Gastroesophageal sphincter (tissue), 4 donors: ENCODE measurements at regions not wholly inside any gene's neighbourhood (a gene's known extent, or its start where the extent isn't known, plus 50 kb on each side); places are given as distances from the start of the nearest gene placed in this dataset.

Source experiments
- ATAC-seq: fragments of 150-250 bp; one replicate; pipeline ENCODE4 v1.9.1; 2016; ENCODE audit warnings: mild to moderate bottlenecking, moderate library complexity
- H3K27ac ChIP-seq, 4 donors: fragments of 200-600 bp; sonication (generic) in 3 of 4; 1 replicate in 3 of 4; 2 replicates in 1 of 4; pipeline ENCODE4 v1.5.1; 2016 to 2019
- H3K27me3 ChIP-seq: fragments of 200-600 bp; sonication (generic); one replicate; pipeline ENCODE4 v1.5.1; 2019
- H3K36me3 ChIP-seq, 2 donors: fragments of 200-600 bp; sonication (generic); one replicate each; pipeline ENCODE4 v1.5.1; 2019; ENCODE audit warnings: control low read depth in 1 of 2
- H3K4me1 ChIP-seq, 3 donors: fragments of 200-600 bp; sonication (generic); 1 replicate in 2 of 3; 2 replicates in 1 of 3; pipeline ENCODE4 v1.5.1; 2016 to 2019; ENCODE audit warnings: control low read depth in 2 of 3
- H3K4me3 ChIP-seq, 2 donors: fragments of 200-600 bp; sonication (generic); one replicate each; pipeline ENCODE4 v1.5.1; 2019; ENCODE audit warnings: mild to moderate bottlenecking in 1 of 2, moderate library complexity in 1 of 2
- H3K9me3 ChIP-seq, 3 donors: fragments of 200-600 bp; sonication (generic); one replicate each; pipeline ENCODE4 v1.5.1; 2017 to 2019; ENCODE audit warnings: control low read depth in 2 of 3
- EP300 ChIP-seq: sonication (generic); formaldehyde crosslinking; IDR thresholded peaks from one replicate; pipeline ENCODE4 v1.6.1; 2017; ENCODE audit warnings: antibody characterized with exemption, mild to moderate bottlenecking
- POLR2A ChIP-seq, 2 donors: fragments of 450-650 bp; IDR thresholded peaks; one replicate each; pipeline ENCODE4 v1.6.1; 2017; ENCODE audit warnings: antibody characterized with exemption in 2 of 2, mild to moderate bottlenecking in 2 of 2, moderate library complexity in 1 of 2
- POLR2AphosphoS5 ChIP-seq: sonication (generic); formaldehyde crosslinking; IDR thresholded peaks from one replicate; pipeline ENCODE4 v1.6.1; 2017; ENCODE audit warnings: antibody characterized with exemption
- WGBS, 2 donors: methylation state at CpG; one replicate each; pipeline ENCODE4 v1.1.5; 2018; ENCODE audit warnings: low coverage in 1 of 2; 5-methylcytosine and 5-hydroxymethylcytosine counted together
- TF ChIP-seq, protein P1 (sequence below), 4 experiments: fragments of 200-600 bp in 2 of 4; fragments of 450-650 bp in 2 of 4; sonication (generic) in 1 of 4; IDR thresholded peaks; one replicate each; pipeline ENCODE4 v1.5.1; 2017 to 2019; ENCODE audit warnings: antibody characterized with exemption in 4 of 4, mild to moderate bottlenecking in 2 of 4, moderate library complexity in 2 of 4

DNA sequence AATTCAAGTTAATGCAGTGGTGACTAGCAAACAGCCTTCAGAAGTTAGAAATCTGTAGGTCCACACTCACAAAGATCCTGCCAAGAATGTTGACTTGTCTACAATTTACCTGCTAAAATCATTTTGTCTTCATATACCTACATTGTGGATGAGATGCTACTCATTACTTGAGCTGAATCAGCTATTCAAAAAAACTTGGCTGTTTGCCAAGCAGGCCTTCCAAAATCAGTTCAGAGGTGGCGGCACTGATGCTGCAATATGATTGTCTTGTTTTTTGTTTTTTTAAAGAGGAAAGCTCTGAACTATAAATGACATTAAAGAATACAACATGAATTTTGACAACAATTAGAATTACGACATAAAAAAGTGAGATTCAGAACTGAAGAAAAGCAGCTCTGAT, 354.7 kb upstream of the KHDRBS2 start:
- 73 to 76% methylated on average over 2 of the region's 2 CpGs for WGBS, 2 donors
- Histone ChIP-seq H3K36me3 (no peaks in the 10 kb centered on the region), H3K4me3 (no peak overlapping the region)

DNA sequence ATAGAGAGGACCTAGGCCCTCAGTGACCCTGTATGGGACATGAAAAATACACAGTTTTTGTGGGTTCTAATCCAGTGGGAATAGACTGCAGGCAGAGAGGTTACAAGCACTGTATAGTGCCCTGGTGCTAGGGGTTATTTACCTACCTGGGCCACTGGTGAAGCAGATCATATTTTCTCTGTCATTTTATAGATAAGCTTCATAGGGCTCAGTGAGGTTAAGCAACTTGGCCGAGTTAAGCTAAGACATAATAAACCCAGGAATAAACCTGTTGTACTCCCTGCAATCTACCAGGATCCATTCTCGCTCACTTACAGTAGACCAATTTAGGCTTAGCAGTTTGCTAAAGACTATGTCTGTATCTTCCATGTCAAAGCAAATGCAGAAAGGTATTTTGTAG, 340.6 kb upstream of the KHDRBS2 start:
- H3K9me3 ChIP-seq: no peaks in the 10 kb centered on the region
- ATAC-seq: no peak
- no peaks in the 10 kb centered on the region for H3K27me3 ChIP-seq
- no peaks in the 10 kb centered on the region for H3K4me1 ChIP-seq
- no peak overlapping the region for H3K4me3 ChIP-seq
- TF ChIP-seq POLR2A (IDR thresholded peaks at IDR 0.05) (no peak), EP300 (no peak), POLR2AphosphoS5 (no peak)
- TF ChIP-seq, protein P1, sequence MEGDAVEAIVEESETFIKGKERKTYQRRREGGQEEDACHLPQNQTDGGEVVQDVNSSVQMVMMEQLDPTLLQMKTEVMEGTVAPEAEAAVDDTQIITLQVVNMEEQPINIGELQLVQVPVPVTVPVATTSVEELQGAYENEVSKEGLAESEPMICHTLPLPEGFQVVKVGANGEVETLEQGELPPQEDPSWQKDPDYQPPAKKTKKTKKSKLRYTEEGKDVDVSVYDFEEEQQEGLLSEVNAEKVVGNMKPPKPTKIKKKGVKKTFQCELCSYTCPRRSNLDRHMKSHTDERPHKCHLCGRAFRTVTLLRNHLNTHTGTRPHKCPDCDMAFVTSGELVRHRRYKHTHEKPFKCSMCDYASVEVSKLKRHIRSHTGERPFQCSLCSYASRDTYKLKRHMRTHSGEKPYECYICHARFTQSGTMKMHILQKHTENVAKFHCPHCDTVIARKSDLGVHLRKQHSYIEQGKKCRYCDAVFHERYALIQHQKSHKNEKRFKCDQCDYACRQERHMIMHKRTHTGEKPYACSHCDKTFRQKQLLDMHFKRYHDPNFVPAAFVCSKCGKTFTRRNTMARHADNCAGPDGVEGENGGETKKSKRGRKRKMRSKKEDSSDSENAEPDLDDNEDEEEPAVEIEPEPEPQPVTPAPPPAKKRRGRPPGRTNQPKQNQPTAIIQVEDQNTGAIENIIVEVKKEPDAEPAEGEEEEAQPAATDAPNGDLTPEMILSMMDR (IDR thresholded peaks at IDR 0.05): no peak
- 70 to 100% methylated on average over 1 to 2 of the region's 2 CpGs for WGBS, 2 donors
- H3K27ac ChIP-seq: no peak overlapping the region
- no peaks in the 10 kb centered on the region for H3K36me3 ChIP-seq

More for the DNA sequence above, 354.7 kb upstream of the KHDRBS2 start:
- Histone ChIP-seq H3K27ac (no peak overlapping the region), H3K4me1 (no peaks in the 10 kb centered on the region), H3K9me3 (peaks cover 0 to 22% (median 0%) of the 10 kb centered on the region in 3 donors), H3K27me3 (no peaks in the 10 kb centered on the region)
- TF ChIP-seq POLR2A (IDR thresholded peaks at IDR 0.05) (no peak), POLR2AphosphoS5 (no peak), EP300 (no peak)
- TF ChIP-seq, protein P1 (IDR thresholded peaks at IDR 0.05): no peak
- no peak for ATAC-seq

DNA sequence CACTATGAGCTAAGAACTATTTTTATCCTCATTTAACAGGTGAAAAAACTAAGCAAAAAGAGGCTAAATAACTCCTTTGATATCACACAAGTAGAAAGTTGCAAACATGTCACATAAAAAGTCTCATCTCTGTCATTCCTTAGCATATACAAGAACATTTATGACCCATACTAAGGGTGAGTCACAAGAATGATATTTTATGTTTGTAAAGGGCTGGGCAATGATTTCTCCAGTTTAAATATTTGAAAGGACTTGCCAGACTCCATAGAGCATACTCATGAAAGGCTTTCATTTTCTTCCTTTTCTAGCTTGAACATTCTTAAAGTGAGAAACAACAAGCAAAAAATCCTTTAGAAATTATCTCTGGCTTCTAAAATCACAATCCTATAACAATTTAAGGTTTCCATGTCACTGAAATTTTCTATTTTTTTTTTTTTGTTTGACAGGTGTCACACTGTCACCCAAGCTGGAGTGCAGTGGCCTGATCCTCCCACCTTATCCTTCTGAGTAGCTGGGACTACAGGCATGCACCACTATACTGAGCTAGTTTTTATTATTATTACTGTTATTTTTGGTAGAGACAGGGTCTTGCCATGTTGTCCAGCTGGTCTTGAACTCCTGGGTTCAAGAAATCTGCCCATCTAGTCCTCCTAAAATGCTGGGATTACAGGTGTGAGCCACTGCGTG, 338.0 kb upstream of the KHDRBS2 start:
- no peak overlapping the region for H3K4me3 ChIP-seq
- H3K9me3 ChIP-seq: no peaks in the 10 kb centered on the region
- H3K36me3 ChIP-seq: no peaks in the 10 kb centered on the region
- H3K4me1 ChIP-seq: no peaks in the 10 kb centered on the region
- TF ChIP-seq POLR2AphosphoS5 (no peak), POLR2A (IDR thresholded peaks at IDR 0.05) (no peak), EP300 (no peak)
- TF ChIP-seq, protein P1 (IDR thresholded peaks at IDR 0.05): no peak
- no peaks in the 10 kb centered on the region for H3K27me3 ChIP-seq
- ATAC-seq: no peak
- no peak overlapping the region for H3K27ac ChIP-seq
- WGBS, 2 donors: 96 to 100% methylated on average over 1 of the region's 1 CpG

DNA sequence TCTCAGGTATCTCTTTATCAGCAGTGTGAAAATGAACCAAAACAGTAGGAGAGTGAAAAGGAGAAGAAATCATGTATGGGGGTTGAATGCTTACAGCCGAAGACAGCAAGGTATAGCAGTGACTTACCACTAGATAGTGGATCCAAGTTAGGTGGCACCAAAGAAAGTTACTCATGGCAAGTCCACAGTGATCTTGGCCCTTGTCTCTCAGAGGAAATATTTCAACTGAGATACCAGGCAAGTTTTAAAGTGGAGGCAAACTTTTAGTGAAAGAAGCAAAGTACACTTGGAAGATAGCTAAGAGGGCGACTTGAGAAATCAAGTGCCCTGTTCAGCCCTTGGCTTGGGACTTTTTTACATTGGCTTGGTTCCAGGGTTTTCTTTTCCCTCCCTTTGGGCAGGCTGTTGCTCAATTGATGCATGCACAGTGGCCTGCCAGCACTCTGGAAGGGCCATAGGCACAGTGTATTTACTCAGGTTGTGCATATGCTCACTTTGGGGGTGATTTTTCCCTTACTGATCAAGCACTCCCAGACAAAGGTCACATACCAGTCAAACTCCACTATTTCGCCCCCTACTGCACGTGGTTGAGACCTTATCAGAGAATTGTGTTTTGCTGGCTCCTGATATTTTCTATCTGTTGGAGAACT, 329.5 kb upstream of the KHDRBS2 start:
- WGBS, 2 donors: 40 to 42% methylated on average over 3 to 4 of the region's 4 CpGs
- Histone ChIP-seq H3K9me3 (no peaks in the 10 kb centered on the region), H3K4me1 (no peaks in the 10 kb centered on the region), H3K27me3 (no peaks in the 10 kb centered on the region), H3K36me3 (no peaks in the 10 kb centered on the region), H3K4me3 (no peak overlapping the region), H3K27ac (no peak overlapping the region)
- no peak for ATAC-seq
- TF ChIP-seq, protein P1 (IDR thresholded peaks at IDR 0.05): no peak
- TF ChIP-seq POLR2AphosphoS5 (no peak), EP300 (no peak), POLR2A (IDR thresholded peaks at IDR 0.05) (no peak)

DNA sequence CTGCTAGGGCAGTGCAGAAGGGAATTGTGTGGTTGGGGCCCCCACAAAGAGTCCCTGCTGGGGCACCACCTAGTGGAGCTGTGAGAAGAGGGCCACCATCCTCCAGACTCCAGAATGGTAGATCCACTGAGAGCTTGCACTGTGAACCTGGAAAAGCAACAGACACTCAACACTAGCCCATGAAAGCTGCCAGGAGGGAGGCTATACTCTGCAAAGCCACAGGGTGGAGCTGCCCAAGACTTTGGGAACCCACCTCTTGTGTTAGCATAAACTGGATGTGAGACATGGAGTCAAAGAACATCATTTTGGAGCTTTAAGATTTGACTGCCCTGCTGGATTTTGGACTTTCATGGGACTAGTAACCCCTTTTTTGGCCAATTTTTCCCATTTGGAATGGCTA, 328.4 kb upstream of the KHDRBS2 start:
- H3K27ac ChIP-seq: no peak overlapping the region
- H3K9me3 ChIP-seq: peaks cover 0 to 8% (median 0%) of the 10 kb centered on the region in 3 donors
- no peak overlapping the region for H3K4me3 ChIP-seq
- no peak for ATAC-seq
- H3K36me3 ChIP-seq: no peaks in the 10 kb centered on the region
- H3K4me1 ChIP-seq: no peaks in the 10 kb centered on the region
- H3K27me3 ChIP-seq: no peaks in the 10 kb centered on the region
- TF ChIP-seq, protein P1 (IDR thresholded peaks at IDR 0.05): no peak
- no peak for TF ChIP-seq POLR2A (IDR thresholded peaks at IDR 0.05)
- no peak for TF ChIP-seq EP300
- TF ChIP-seq POLR2AphosphoS5: no peak
